ENCODE measurements at regions not wholly inside any gene's neighbourhood (a gene's known extent, or its start where the extent isn't known, plus 50 kb on each side); places are given as distances from the start of the nearest gene placed in this dataset.

DNA sequence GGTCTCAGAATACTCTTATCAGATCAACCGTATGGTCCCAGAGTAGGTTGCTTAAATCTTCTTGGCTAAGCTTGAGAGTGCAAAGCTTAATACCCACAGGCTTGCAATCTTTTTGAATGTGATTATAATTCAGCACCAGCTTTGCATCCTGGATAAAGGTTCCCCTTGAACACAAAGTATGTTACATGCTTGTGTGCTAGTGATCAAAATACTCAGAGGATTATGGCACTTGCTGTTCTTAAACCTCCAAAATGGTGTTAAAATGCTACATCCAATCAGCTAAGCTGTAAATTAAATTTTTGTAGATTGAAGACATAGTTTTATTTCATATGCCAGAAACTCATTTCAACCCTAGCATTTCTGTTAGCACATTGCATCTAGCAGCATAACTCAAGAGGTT is 812.2 kb upstream of the TENM3 start:
- no peak for DNase-seq

DNA sequence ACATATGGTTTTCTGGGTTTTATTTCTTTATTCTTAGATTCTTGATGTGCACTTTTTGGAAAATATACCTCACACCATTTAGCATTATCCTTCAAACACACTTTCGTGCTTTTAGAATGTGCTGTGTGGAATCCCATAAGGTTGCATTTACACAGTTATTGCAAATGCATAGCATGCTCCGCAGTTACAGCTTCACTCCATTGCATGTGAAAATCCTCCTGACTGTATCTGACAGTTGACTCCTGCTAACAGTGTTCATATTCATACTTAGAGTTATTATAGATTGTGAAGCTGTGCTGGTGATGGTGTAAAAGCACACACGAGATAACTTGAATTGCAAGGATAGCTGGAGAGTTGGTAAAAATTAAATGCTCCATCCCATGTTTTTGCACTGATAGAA is 811.5 kb upstream of the TENM3 start:
- DNase-seq, result no peak

DNA sequence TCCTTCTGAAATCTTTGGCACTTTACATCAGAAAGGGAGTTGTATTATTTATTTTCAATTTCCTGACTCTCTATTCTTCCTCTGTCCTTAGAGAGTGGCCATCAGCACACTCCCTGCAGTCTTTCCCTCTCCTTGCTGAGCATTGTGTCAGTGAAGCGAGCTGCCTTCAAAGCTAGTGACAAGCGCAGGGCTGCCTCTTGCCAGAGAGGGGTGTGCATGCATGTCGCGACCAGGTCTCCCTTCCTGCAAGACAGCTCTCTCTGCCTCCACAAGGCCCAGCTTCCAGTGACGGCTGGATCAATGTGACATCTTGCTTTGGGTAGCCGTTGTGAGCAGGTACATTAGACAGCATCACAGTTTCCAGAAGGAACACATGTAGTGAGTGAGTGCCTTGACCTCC is 810.9 kb upstream of the TENM3 start:
- DNase-seq, result no peak

DNA sequence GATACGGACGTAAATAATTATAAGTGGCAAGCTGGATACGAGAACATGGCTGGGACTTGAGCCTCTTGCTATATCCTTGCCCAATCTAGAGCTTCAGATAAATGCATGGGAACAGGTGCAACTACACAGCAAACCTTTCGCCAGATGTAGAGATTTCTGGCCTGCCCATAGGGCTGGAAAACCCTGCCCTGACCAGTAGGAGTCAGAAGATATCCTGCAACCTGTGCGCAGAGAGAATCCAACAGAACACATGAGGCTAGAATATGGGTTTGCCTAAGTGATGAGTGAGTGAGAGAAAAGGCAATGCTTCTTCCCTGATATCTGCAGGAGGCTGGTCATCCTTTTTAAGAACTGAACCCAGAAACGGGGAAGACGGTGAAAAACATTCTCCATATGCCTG is 805.3 kb upstream of the TENM3 start:
- DNase-seq, result no peak

DNA sequence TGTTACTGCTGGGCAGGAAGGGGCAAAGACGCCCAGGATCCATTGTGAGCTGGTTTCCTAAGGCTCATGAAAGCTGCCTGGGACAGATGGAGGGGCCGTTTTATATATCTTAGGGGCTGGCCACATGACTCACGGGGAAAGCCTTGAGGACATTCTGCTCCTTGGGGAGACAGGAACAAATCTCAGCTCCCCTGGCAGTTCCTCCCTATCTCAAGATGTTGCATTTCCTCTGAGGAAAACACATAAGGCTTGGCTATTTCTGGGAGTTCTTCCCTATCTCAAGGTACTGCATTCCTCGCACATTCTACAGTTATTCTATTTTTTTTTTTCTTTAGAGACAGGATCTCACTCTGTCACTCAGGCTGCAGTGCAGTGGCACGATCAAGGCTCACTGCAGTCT is 804.6 kb upstream of the TENM3 start:
- DNase-seq, result no peak

DNA sequence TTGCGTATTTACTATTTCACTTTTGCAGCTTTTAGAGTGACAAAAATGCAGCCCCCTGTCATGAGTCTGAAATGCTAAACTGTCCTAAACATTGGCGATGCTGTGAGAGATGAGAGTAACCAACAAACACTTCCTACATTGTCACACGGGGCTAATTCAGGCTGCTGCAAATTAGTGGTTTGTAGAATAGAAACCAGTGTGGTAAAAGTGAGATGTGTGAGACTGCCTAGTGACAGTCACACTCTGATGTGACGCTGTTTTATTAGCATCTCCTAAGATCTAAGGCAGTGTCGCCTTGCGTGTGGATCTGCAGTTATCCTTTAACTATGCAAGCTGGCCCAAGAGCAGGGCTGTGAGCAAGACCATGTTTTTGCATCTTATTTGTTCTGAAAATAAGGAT is 800.2 kb upstream of the TENM3 start:
- no peak for DNase-seq

DNA sequence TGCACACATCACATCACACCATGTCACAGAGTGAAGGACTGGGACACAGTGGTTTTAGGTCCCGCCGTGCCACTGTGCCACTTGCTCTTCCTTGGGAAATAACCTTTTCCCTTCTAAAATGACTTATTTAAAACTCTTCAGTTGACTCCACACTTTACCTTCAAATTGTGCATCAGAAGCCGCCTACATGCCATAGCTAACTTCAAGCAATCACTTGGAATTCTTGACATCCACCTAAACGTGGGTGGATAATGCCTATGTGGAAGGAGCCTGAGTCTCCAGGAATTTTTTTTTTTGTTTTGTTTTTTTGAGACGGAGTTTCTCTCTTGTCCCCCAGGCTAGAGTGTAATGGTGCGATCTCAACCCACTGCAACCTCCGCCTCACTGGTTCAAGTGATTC is 777.4 kb upstream of the TENM3 start:
- no peak for DNase-seq

DNA sequence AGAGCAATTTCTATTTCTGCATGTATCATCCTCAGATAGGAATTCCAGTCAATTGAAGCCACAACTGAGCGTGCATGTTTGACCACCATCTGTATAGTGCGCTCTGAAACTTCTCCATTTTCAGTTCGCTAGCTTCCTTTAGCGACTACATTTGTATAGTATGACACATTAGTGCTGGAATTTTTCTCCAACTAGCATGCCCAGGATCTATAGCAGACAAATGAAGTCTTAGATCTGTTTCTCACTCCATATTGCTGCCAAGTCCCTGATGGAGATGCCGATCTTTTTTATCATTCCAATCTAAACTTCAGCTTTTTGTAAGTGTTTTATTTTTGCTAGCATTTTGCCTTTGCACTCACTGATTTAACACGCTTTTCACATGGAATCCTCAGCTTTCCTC is 774.8 kb upstream of the TENM3 start:
- DNase-seq, result no peak

DNA sequence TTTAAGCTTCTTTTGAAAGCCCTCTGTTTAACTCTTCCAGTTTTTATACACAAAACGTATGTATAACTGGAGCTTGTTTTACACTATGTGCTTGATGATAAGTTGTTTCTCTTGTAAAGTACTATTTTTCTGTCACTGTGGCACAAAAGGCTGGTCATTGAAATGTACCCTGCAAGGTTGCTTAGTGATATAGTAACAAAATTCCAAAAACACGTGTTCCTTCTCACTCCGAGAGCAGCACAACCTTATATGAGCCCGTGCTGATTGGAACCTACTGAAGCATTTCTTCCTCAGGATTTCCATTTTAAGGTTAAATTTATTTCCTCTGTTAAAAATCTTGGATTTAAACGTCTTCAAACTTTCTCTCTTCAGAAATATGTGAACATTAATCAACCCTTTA is 772.9 kb upstream of the TENM3 start:
- no peak for DNase-seq

DNA sequence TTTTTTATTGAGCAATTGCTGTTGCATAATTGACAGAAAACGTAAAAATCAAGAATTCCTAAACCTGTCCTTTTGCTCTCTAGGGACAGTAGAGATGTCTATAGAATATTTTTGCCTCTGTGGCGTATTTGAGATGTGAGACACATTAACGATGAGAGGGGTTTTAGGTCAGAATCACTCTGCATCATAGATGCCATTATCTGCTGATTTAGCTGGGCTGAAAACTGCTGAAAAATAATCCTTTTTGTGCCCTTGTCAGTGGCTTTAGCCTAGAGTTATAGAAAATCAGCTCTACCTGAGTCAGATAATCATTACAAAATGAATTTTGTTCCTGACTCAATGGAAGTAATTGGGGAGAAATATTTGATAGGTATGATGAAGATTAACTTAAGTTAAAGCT is 767.8 kb upstream of the TENM3 start:
- DNase-seq, result no peak

DNA sequence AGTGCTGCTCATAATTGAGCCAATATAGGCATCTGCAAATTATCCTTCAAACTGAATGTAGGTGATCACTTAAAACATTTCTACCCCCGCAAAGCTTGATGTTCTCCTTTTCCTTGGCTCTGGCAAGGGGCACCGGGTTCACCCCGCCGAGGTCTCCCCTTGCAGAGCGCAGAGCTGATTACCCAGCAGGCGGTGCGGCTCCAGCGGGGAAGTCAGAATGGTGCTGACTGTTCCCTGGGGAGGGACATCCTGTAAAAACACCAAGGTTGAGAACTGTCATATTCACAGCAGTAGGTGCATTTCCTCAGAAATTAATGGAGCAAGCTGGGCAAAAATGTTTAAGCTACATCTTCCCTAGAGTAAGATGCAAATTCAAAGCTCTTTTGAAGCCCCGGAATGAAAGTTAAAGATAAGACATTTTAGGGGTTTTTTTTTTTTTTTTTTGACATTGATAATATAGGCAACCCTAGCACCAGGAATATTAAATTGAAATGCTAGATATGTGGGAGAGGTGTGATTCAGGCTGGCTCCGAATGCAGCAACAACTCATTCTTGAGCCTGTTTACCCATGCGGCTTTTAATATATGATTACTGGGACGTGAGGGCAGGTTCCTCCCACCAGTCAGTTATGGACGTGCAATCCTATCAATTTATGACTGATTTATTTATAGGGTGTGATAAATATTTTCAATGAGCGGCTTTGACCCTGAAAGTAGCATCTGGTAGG is 767.3 kb upstream of the TENM3 start:
- DNase-seq, result no peak

DNA sequence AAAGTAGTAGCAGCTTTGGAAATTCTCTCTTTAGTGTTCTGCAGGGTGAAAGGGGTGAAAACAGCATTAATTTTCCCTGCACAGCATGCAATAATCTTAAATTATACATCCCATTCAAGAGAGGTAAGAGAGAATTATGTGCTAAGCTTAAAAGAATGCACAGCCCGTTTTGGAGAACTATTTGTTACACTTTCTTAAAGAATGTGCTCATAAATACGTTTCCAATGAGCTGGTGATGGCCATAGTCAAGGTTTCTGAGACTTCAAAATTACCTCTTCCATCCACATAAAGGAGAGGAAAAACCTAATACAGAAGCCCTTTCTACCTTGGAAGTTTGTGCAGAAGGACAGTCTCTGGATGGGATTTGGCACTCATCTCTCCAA is 766.7 kb upstream of the TENM3 start:
- DNase-seq, result no peak

DNA sequence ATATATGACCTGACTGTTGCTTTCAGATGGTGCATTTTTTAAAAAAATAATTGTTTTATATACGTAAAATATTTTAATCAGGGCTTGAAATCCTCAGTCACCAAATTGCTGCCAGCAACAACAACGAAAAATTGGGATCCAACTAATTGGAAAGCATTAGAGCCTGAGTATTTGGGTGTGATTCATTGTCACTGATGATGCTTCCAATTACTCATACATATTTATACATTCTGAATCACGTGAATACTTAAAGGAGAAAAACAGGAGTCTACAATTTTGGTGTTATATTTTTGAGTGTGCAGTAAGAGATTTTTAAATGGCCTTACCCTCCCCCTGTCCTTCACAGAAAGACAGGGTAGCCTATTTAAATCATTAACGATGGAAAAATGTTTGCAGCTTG is 765.6 kb upstream of the TENM3 start:
- no peak for DNase-seq

DNA sequence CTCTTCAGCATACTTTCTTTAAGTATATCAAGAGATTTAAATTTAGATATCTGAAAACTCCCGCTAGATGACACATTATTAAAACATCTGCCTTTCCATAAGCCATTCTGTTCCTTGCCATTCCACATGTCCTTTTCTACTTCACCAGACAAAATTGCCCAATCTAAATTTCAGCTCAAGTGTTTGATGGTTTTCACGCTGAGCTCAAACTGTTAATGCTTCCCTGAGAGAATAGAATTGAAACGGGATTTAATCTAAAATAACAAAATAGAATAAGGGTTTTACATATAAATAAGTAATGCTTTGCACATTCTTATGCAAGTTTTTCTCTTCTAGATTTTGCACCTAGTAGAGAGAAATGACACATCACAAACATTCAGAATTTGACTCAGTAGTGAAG is 764.5 kb upstream of the TENM3 start:
- DNase-seq, result no peak

DNA sequence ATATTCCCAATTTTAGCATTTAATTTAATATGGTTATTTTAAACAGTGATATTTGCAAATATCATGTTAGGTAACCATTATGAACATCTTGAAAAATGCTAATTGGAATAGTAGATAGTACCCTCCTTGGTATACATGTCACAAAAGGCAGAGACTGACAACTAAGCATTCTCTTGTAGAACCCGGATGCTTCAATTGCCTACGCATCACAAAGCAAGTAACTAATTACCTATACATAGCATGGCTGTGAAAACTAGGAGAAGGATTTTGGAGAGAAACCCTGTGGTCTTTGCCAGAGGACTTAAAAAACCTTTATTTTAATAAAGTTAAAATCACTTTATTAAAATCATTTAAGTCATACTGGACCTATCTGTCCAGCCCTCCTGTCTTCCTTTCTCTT is 764.1 kb upstream of the TENM3 start:
- no peak for DNase-seq

DNA sequence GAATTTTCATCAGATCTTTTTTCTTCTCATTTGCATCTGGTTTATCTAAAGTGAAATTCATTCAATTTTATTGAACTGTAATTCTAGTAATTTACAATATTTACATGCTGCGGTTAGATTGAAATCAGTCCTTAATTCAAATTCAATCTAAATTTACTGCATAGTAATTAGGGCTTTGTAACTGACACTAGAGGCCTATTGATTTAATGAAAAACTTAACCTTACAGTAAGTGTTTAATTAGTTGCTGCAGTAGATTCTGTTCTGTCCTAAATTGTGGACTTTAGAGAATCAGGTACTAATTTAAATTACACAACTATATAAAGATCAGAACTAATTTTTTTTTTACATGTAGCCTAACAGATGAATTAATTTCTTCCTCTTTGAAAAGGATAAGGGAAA is 758.8 kb upstream of the TENM3 start:
- DNase-seq, result no peak

DNA sequence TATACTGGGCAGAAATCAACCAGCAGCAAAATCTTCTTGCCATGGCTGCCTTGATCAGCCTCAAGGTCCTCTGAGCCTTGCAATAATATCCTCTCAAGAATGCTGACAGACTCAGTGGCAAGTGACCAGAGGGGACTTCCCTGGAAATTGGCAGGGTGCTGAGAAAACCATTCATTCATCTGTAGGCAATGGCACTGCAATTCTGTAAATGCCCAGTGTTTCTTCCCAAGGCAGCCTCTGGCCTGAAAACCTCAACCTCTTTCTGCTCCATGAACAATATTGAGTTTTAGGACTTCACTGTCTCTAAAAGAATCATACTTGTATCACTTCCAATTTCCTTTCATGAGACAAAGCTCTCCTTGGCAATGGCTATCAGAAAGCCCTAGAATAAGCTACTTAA is 754.3 kb upstream of the TENM3 start:
- DNase-seq, result no peak

DNA sequence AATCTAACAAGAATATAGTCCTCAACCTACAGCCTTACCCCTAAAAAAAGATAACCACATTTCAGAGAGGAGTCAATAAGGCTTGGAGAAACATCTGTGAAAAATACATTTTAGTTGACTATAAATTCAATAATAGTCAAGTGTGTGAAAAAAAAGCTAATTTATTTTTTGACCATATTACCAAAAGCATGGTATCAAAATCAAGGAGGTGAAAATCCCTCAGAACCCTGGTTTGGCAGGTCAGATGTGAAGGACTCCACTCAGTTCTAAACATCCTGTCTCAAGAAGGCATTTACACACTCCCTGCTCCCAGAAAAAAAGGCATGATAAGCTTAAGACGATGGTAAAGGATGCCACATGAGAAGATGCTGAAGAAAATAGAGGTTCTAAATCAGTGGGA is 745.1 kb upstream of the TENM3 start:
- DNase-seq, result no peak

DNA sequence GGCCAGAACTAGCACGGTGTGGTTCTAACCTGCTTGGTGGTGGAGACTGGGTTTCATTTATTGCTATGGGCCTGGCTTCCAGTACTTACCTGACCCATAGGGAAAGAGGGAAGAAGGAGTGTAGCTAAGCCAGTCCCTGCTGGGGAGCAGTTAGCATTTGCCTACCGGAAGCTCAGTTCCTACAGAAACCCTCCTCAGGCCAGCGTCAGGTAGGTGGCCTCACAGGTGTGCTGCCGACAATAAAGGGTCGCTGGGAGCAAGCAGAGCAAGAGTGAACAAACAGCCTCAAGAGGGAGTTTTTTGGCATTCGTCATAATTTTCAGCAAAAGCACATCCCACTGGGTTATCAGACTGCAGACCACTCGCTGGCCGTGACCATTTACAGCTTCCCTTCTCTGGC is 740.6 kb upstream of the TENM3 start:
- DNase-seq, result no peak

DNA sequence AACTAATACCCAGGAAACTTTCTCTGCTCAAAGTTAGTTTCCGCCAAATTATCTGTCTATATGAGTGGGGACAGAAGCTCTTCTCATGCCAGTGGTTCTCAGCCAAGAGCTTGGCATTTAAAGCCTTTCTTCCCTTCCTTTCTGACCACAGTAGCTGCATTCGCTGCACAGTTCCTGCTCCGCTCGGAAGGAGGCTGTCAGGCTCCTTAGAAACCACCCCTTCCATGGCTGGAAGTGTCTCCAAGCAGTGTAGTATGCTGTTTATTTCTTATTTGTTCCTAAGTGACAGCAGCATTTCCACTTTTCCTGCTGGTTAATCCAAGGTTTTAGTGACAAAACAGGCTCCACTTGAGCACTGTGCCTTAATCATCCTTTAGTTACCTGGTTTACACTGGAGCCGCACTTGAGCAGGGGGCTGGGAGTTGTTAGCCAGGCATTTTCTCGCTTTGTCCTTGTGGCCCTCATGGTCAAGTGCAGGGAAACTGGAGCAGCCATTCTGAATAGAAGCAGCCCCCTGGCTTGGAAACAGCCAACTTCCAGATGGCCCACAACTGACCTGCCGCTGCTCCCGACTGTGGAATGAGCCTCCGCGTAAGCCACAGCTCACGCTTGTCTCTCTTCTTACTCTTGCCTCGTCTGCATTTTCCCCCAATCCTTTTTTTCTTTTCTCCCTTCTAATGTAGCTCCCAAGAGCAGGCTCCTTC is 739.4 kb upstream of the TENM3 start:
- no peak for DNase-seq

DNA sequence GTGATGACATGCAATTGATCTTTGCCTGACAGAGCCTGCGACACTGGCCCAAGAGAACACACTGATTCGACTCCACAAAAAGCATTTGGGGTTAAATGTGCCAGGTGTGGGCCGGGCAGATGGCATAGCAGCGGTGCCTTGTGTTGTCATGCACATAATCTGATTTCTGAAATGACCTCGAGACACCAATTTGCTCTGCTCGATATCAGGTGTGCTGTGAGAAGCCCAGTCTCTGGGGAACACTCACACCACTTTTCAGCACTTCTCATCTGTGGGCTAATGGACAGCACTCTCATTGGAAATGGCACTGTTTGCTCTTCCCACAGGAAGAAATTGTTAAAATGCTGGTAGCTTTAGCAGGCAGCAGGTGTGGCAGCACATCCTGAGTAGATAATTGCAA is 738.3 kb upstream of the TENM3 start:
- DNase-seq, result no peak

DNA sequence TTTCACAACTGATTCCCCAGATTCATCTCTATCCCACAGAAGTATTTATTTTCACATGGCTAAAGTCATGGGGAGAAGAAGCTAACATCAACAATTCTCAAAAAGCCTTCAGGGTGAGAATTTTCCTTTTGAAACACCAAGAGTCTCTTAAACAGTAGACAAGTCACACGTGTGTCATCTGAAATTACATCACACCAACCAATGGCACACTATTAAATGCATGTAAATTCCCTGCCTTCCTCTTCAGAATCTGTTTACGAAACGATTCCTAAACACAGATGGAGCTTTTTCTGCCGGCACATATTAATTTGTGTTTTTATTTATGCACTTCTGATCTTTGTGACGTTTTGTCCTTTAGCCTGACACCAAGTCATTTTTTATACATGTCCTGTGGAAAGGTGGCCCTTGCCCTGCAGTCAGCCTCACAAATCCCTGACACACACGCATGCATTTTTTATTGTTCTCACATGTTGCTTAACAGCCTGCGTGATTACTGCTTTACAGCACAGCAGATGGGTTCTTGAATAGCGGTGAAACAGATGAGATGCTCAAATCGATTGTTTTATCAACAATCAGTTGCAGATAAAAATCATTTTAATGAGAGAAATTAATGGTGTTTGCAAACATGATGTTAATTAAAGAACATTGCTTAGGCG is 735.9 kb upstream of the TENM3 start:
- no peak for DNase-seq

DNA sequence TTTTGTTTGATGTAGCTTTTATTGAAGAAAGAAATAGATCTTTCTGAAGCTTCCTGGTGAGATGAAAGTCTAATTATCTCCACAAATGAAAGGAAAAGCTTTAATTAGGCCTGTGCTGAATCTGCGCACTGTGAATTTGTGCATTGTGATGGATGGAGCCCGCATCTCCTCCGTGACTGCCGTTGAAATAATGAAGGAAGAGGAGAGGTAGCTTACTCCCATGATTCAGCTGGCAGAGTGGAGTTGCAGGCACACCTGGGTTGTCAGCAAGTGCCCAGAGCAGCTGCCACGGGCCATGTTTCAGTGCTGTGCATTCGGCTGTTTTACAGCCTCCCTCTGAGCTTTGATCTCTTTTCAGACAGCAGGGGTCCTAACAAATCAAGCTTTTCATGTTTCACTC is 735.3 kb upstream of the TENM3 start:
- DNase-seq, result no peak

DNA sequence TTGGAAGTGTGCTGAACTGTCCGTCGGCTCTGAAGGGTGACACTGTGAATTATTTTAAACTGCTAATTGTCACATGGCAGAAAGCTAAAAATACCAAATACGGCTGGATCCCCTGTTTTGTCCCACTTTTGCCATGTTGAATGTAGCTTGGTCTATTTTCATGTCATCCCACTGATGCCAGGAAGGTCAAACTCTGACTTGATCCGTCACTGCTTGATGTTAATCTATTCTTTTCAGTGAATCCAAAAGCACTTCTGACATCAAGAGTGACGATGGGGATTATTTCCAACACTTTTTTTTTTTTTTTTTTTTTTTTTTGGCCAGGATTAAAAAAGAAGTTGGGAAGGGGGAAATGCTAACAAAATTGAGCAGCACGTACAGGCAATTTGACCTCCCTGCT is 734.6 kb upstream of the TENM3 start:
- DNase-seq, result no peak

DNA sequence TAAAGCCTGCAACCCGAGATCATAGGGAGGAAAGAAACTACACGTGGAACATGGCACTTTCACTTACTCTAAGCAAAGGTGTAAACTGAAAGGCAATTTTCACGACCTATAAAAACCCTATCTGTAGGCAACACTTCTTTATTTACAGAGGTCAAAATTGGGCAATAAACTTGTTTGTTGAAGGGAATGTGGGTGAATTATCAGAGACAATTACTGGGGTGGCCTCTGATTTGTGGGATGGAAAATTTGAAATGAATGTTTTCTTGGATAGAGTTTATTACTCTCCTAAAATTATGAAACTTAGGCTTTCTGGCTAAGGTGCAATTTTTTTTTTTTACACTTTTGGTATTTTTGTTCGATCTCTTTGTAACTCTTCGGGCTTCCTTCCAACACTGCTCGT is 734.1 kb upstream of the TENM3 start:
- DNase-seq, result no peak

Data from activated effector memory CD4-positive, alpha-beta T cell treated with Interleukin-2 at 50 U/mL for 16 hours (primary cell).